Natural killer cell treated with Interleukin-12 subunit alpha and Interleukin-12 subunit beta and Interleukin-15 and Interleukin-18, amount 100 ng/mL, for 72 hours (primary cell): ENCODE measurements at regions not wholly inside any gene's neighbourhood (a gene's known extent, or its start where the extent isn't known, plus 50 kb on each side); places are given as distances from the start of the nearest gene placed in this dataset.

Experiments used
- ATAC-seq, 2 donors: fragments of 150-1000 bp; cut with Tn5 transposase in 1 of 2; sonication (Bioruptor Pico), chemical (Tn5 transposase) in 1 of 2; 2 replicates each; pipeline ENCODE4 v1.10.0; 2021
- DNase-seq: peaks from one replicate; pipeline ENCODE4 v3.0.0; 2022; ENCODE audit warnings: low spot score
- H3K27ac Mint-ChIP-seq, 2 donors: 1 replicate in 1 of 2; 2 replicates in 1 of 2; pipeline ENCODE4 v1.8.0; 2022; ENCODE audit warnings: mixed read lengths in 2 of 2, mild to moderate bottlenecking in 1 of 2, moderate library complexity in 1 of 2
- H3K27me3 Mint-ChIP-seq, 2 donors: 1 replicate in 1 of 2; 2 replicates in 1 of 2; pipeline ENCODE4 v1.8.0; 2022; ENCODE audit warnings: mixed read lengths in 2 of 2
- H3K36me3 Mint-ChIP-seq: one replicate; pipeline ENCODE4 v1.8.0; 2022; ENCODE audit warnings: mixed read lengths
- H3K4me1 Mint-ChIP-seq, 2 donors: 1 replicate in 1 of 2; 2 replicates in 1 of 2; pipeline ENCODE4 v1.8.0; 2022; ENCODE audit warnings: low read depth in 2 of 2, mixed read lengths in 2 of 2, mild to moderate bottlenecking in 1 of 2
- H3K4me3 Mint-ChIP-seq: one replicate; pipeline ENCODE4 v1.8.0; 2022; ENCODE audit warnings: mixed read lengths
- H3K9me3 Mint-ChIP-seq: 2 replicates; pipeline ENCODE4 v1.8.0; 2022; ENCODE audit warnings: mixed read lengths

DNA sequence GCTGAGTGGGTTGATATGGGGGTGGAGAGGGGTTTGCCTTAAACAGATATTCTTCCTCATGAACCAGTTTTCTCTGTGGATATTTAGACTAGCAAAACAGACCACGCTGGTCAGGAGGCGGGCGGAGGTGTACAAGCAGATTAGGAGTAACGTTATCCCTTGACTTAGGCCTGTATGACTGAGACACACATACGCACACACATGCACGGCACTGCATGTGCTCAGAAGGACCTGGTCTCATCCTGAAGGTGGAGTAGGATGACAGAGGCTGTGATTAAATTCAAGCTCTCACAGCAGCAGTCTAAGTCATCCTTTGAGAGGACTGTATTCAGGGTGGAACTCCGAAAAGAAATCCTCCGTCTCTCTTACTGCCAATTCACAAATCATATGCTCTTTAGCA, 209.7 kb downstream of the DIRAS2 start:
- Mint-ChIP-seq H3K9me3 (no peaks in the 10 kb centered on the region), H3K4me3 (no peak overlapping the region), H3K27me3 (peaks cover 26 to 41% of the 10 kb centered on the region in 2 donors), H3K4me1 (no peaks in the 10 kb centered on the region), H3K36me3 (no peaks in the 10 kb centered on the region), H3K27ac (no peak overlapping the region)
- DNase-seq (no peak), ATAC-seq (no peak)

DNA sequence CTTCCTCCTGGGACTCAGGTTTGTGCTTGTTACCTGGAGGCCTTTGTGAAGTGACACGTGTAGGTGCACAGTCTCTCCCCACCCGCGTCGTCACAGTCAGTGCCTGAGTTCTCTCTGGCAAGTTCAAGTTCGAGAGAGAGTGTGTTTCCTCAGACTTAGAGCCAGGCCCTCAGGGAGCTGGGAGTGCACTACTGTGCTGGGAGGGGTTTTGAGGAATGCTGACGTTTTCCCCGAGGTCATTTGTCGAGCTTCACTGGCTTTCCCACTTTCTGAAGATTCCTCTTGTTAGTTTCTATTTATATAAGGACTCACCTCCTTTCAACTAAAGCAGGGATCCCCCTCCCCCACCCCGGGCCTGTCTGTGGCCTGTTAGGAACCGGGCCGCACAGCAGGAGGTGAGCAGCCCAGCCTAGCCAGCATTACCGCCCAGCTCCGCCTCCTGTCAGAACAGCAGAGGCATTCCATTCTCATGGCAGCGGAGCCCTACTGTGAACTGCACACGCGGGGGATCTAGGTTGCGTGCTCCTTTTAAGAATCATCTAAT, 209.2 kb downstream of the DIRAS2 start:
- ATAC-seq (no peak), DNase-seq (no peak)
- H3K36me3 Mint-ChIP-seq: no peaks in the 10 kb centered on the region
- H3K27me3 Mint-ChIP-seq: peaks cover 28 to 42% of the 10 kb centered on the region in 2 donors
- no peaks in the 10 kb centered on the region for H3K9me3 Mint-ChIP-seq
- no peak overlapping the region for H3K4me3 Mint-ChIP-seq
- H3K4me1 Mint-ChIP-seq: no peaks in the 10 kb centered on the region
- H3K27ac Mint-ChIP-seq: no peak overlapping the region

DNA sequence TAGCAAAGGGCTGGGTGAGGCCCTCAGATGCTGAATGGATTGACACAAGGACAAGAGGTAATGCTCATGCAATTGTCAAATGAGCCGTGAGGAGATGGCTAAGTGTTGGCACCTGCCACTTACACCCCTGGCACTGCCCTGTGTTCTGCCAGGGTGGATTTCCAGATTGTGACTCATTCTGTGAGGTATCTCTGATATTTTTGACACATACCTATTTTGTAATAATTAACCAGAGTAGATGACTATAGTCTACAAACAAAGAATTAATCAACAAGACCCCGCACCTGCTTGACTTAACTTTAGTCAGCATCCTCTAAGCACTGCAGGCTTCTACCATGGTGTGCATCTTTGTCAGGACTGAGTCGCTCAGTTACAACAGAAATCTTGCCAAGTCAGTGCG, 200.8 kb downstream of the DIRAS2 start:
- DNase-seq: no peak
- H3K36me3 Mint-ChIP-seq: peaks cover 5% of the 10 kb centered on the region
- H3K27ac Mint-ChIP-seq: no peak overlapping the region
- H3K9me3 Mint-ChIP-seq: peaks cover 3% of the 10 kb centered on the region
- H3K27me3 Mint-ChIP-seq: peaks cover 40 to 63% of the 10 kb centered on the region in 2 donors
- H3K4me1 Mint-ChIP-seq: no peaks in the 10 kb centered on the region
- no peak overlapping the region for H3K4me3 Mint-ChIP-seq
- no peak for ATAC-seq

- H3K4me1 Mint-ChIP-seq: no peaks in the 10 kb centered on the region
- peaks cover 42 to 62% of the 10 kb centered on the region in 2 donors for H3K27me3 Mint-ChIP-seq
- H3K9me3 Mint-ChIP-seq: peaks cover 3% of the 10 kb centered on the region
- H3K36me3 Mint-ChIP-seq: peaks cover 5% of the 10 kb centered on the region
- ATAC-seq (no peak), DNase-seq (no peak)
- no peak overlapping the region for H3K4me3 Mint-ChIP-seq
- H3K27ac Mint-ChIP-seq: no peak overlapping the region
These were observed 199.9 kb downstream of the DIRAS2 start for GRCh38 chr9:90442723-90443122.

DNA sequence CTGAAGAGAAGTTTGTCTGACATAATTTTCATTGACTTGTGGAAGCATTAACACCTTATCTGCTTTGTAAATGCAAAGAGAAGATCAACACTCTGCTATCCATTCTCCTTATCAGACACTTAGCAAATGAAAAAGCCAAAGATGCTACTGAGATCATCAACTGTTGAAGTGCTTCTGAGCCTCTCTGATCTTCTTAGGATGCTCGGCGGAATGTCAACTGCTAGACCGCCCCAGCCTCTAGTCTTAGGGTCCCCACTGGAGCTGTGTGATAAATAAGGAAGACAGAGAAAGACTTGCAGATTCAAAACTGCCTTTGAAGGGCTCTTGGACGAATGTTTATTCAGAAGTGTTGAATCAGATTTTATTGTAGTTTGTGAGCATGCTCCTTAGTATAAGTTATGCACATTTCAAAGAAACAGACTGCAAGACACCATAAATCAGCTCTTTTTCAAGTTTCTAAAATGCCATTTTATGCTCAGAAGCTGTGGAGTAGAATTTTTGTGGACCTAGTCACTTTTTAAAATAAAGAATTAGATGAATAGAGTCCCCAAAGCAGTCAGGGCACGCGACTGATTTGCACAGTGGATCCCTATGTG, 197.9 kb downstream of the DIRAS2 start:
- DNase-seq (no peak), ATAC-seq (no peak)
- no peak overlapping the region for H3K27ac Mint-ChIP-seq
- peaks cover under 1% of the 10 kb centered on the region for H3K9me3 Mint-ChIP-seq
- no peak overlapping the region for H3K4me3 Mint-ChIP-seq
- H3K36me3 Mint-ChIP-seq: peaks cover 3% of the 10 kb centered on the region
- no peaks in the 10 kb centered on the region for H3K4me1 Mint-ChIP-seq
- peaks cover 34 to 51% of the 10 kb centered on the region in 2 donors for H3K27me3 Mint-ChIP-seq

GRCh38 chr9:90445391-90445790, 197.2 kb downstream of the DIRAS2 start:
- Mint-ChIP-seq H3K4me1 (no peaks in the 10 kb centered on the region), H3K27ac (no peak overlapping the region), H3K4me3 (no peak overlapping the region), H3K27me3 (peaks cover 30 to 46% of the 10 kb centered on the region in 2 donors), H3K9me3 (no peaks in the 10 kb centered on the region), H3K36me3 (no peaks in the 10 kb centered on the region)
- no peak for DNase-seq
- no peak for ATAC-seq

GRCh38 chr9:90446200-90446948, 196.2 kb downstream of the DIRAS2 start:
- Mint-ChIP-seq H3K27me3 (peaks cover 31 to 46% of the 10 kb centered on the region in 2 donors), H3K27ac (no peak overlapping the region), H3K36me3 (no peaks in the 10 kb centered on the region), H3K4me1 (no peaks in the 10 kb centered on the region), H3K9me3 (no peaks in the 10 kb centered on the region), H3K4me3 (no peak overlapping the region)
- DNase-seq (no peak), ATAC-seq (no peak)

GRCh38 chr9:90447773-90448172, 194.9 kb downstream of the DIRAS2 start:
- Mint-ChIP-seq H3K9me3 (no peaks in the 10 kb centered on the region), H3K27me3 (peaks cover 25 to 36% of the 10 kb centered on the region in 2 donors), H3K4me1 (no peaks in the 10 kb centered on the region), H3K4me3 (no peak overlapping the region), H3K27ac (no peak overlapping the region), H3K36me3 (no peaks in the 10 kb centered on the region)
- DNase-seq (no peak), ATAC-seq (no peak)

GRCh38 chr9:90449213-90449925, 193.3 kb downstream of the DIRAS2 start:
- ATAC-seq (no peak), DNase-seq (no peak)
- Mint-ChIP-seq H3K36me3 (no peaks in the 10 kb centered on the region), H3K27ac (no peak overlapping the region), H3K4me1 (no peaks in the 10 kb centered on the region), H3K27me3 (peaks cover 20 to 24% of the 10 kb centered on the region in 2 donors), H3K4me3 (no peak overlapping the region), H3K9me3 (no peaks in the 10 kb centered on the region)

DNA sequence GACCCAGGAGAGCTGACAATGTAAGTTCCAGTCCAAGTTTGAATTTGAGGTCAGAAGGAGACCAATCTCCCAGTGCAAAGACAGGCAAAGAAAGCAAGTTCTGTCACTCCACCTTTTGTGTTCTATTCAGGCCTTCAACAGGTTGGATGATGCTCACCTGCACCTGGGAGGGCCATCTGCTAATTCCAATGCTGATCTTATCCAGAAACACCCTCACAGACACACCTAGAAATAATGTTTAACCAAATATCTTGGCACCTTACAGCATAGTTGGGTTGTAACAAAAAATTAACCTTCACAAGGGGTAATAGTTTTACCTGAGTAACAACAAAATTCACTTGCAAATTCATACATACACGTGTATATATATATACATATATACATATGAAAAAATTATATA, 190.8 kb downstream of the DIRAS2 start:
- Mint-ChIP-seq H3K36me3 (no peaks in the 10 kb centered on the region), H3K4me3 (no peak overlapping the region), H3K27me3 (peaks cover 18 to 23% of the 10 kb centered on the region in 2 donors), H3K9me3 (no peaks in the 10 kb centered on the region), H3K27ac (no peak overlapping the region), H3K4me1 (no peaks in the 10 kb centered on the region)
- ATAC-seq: no peak
- DNase-seq: no peak

DNA sequence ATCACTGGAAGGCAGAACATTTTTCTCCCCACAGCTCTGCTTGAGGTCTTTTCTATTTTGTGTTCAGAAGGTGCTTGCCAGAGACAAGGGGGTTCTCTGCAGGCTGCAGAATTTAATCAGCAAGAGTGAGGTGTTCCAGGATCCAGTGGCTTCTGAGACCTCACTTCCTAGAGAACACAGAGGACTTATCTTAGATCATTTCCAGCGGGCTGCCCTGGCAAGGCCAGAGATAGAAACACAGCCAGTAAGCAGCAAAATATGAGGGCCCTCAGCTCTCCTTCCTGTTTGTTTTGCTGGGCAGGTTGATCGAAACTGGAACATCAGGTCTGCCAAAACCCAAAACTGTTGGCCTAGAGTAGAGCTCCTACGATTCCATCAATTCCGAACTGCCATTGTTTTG, 187.3 kb downstream of the DIRAS2 start:
- no peaks in the 10 kb centered on the region for H3K4me1 Mint-ChIP-seq
- H3K27me3 Mint-ChIP-seq: peaks cover 12 to 17% of the 10 kb centered on the region in 2 donors
- H3K36me3 Mint-ChIP-seq: no peaks in the 10 kb centered on the region
- H3K4me3 Mint-ChIP-seq: no peak overlapping the region
- no peak overlapping the region for H3K27ac Mint-ChIP-seq
- H3K9me3 Mint-ChIP-seq: no peaks in the 10 kb centered on the region
- ATAC-seq: no peak
- no peak for DNase-seq

- DNase-seq (no peak), ATAC-seq (no peak)
- Mint-ChIP-seq H3K27ac (no peak overlapping the region), H3K9me3 (no peaks in the 10 kb centered on the region), H3K4me1 (no peaks in the 10 kb centered on the region), H3K27me3 (peaks cover 22 to 28% of the 10 kb centered on the region in 2 donors), H3K4me3 (no peak overlapping the region), H3K36me3 (no peaks in the 10 kb centered on the region)
These were observed 185.0 kb downstream of the DIRAS2 start for GRCh38 chr9:90457386-90458190.

GRCh38 chr9:90458485-90458884, 184.1 kb downstream of the DIRAS2 start:
- peaks cover 24 to 28% of the 10 kb centered on the region in 2 donors for H3K27me3 Mint-ChIP-seq
- ATAC-seq (no peak), DNase-seq (no peak)
- no peak overlapping the region for H3K27ac Mint-ChIP-seq
- H3K4me3 Mint-ChIP-seq: no peak overlapping the region
- no peaks in the 10 kb centered on the region for H3K4me1 Mint-ChIP-seq
- no peaks in the 10 kb centered on the region for H3K36me3 Mint-ChIP-seq
- no peaks in the 10 kb centered on the region for H3K9me3 Mint-ChIP-seq
